Smooth muscle cell (in vitro differentiated cells): ENCODE measurements at regions not wholly inside any gene's neighbourhood (a gene's known extent, or its start where the extent isn't known, plus 50 kb on each side); places are given as distances from the start of the nearest gene placed in this dataset.

Source experiments
- DNase-seq: peaks from one replicate; lab custom pipeline; 2025; ENCODE audit not compliant: unreplicated experiment; lab: John Stamatoyannopoulos, UW
- H2AFZ ChIP-seq: fragments of 200-600 bp; sonication (generic); 2 replicates; pipeline ENCODE4 v1.6.0; 2016; ENCODE audit warnings: antibody characterized with exemption, low read depth, mild to moderate bottlenecking
- H3F3A ChIP-seq: fragments of 200-600 bp; sonication (generic); 2 replicates; pipeline ENCODE4 v1.6.0; 2017; ENCODE audit warnings: antibody characterized with exemption, low read depth
- H3K27ac ChIP-seq: fragments of 200-600 bp; sonication (generic); 2 replicates; pipeline ENCODE4 v1.5.1; 2016; ENCODE audit warnings: low read depth, mild to moderate bottlenecking
- H3K27me3 ChIP-seq: fragments of 200-600 bp; sonication (generic); 2 replicates; pipeline ENCODE4 v1.6.1; 2016; ENCODE audit warnings: low read depth, mild to moderate bottlenecking
- H3K36me3 ChIP-seq: fragments of 200-600 bp; sonication (generic); 2 replicates; pipeline ENCODE4 v1.5.1; 2016; ENCODE audit warnings: low read depth
- H3K4me1 ChIP-seq: fragments of 200-600 bp; sonication (generic); 2 replicates; pipeline ENCODE4 v1.5.1; 2016; ENCODE audit warnings: low read depth
- H3K4me2 ChIP-seq: fragments of 200-600 bp; sonication (generic); 2 replicates; pipeline ENCODE4 v1.6.0; 2016; ENCODE audit warnings: mild to moderate bottlenecking
- H3K4me3 ChIP-seq: fragments of 200-600 bp; sonication (generic); 2 replicates; pipeline ENCODE4 v1.5.1; 2016; ENCODE audit warnings: mild to moderate bottlenecking
- H3K79me2 ChIP-seq: fragments of 200-600 bp; sonication (generic); 2 replicates; pipeline ENCODE4 v1.6.0; 2016; ENCODE audit warnings: low read depth, mild to moderate bottlenecking
- H3K9ac ChIP-seq: fragments of 200-600 bp; sonication (generic); 2 replicates; pipeline ENCODE4 v1.6.0; 2016; ENCODE audit warnings: low read depth
- H3K9me3 ChIP-seq: fragments of 200-600 bp; sonication (generic); replicated peaks from 2 replicates; pipeline ENCODE4 v1.5.1; 2016; ENCODE audit warnings: low read depth
- H4K20me1 ChIP-seq: fragments of 200-600 bp; sonication (generic); 2 replicates; pipeline ENCODE4 v1.6.0; 2016; ENCODE audit warnings: low read depth
- WGBS: methylation state at CpG from one replicate; pipeline ENCODE4 v1.1.7; 2016; ENCODE audit warnings: low lambda C conversion rate; 5-methylcytosine and 5-hydroxymethylcytosine counted together
- TF ChIP-seq, protein P1 (sequence below): fragments of 200-600 bp; sonication (generic); IDR thresholded peaks from 2 replicates; pipeline ENCODE4 v1.5.1; 2017; ENCODE audit warnings: borderline replicate concordance, mild to moderate bottlenecking, antibody characterized with exemption; ENCODE audit not compliant: insufficient read depth, poor library complexity, severe bottlenecking

DNA sequence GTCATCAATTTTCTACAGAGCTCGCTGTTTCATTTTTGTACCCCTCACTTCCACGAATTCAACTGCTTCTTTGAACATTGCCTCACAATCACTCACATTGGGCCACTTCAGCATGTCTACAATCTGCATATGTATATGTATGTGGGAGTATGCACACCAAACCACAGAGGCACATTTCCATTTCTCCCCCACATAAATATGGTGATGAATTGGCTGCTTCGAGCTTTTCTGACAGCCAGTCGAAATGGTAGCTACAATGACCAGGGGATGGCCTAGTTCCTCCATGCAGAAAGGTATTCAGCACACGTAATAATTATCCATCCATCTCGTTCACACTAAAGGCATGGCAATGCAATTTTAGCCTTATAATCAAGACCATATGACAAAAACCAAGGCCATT, 229.6 kb upstream of the ESRRG start:
- TF ChIP-seq, protein P1, sequence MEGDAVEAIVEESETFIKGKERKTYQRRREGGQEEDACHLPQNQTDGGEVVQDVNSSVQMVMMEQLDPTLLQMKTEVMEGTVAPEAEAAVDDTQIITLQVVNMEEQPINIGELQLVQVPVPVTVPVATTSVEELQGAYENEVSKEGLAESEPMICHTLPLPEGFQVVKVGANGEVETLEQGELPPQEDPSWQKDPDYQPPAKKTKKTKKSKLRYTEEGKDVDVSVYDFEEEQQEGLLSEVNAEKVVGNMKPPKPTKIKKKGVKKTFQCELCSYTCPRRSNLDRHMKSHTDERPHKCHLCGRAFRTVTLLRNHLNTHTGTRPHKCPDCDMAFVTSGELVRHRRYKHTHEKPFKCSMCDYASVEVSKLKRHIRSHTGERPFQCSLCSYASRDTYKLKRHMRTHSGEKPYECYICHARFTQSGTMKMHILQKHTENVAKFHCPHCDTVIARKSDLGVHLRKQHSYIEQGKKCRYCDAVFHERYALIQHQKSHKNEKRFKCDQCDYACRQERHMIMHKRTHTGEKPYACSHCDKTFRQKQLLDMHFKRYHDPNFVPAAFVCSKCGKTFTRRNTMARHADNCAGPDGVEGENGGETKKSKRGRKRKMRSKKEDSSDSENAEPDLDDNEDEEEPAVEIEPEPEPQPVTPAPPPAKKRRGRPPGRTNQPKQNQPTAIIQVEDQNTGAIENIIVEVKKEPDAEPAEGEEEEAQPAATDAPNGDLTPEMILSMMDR = no peak
- no peaks in the 10 kb centered on the region for H4K20me1 ChIP-seq
- no peak overlapping the region for H3K9ac ChIP-seq
- no peak overlapping the region for H3K4me2 ChIP-seq
- no peaks in the 10 kb centered on the region for H3F3A ChIP-seq
- no peak overlapping the region for H3K27ac ChIP-seq
- no peaks in the 10 kb centered on the region for H3K36me3 ChIP-seq
- H3K4me1 ChIP-seq = no peaks in the 10 kb centered on the region
- no peaks in the 10 kb centered on the region for H3K79me2 ChIP-seq
- 84% methylated on average over 6 of the region's 6 CpGs for WGBS
- DNase-seq = no peak
- no peak overlapping the region for H2AFZ ChIP-seq
- H3K4me3 ChIP-seq = no peak overlapping the region
- H3K9me3 ChIP-seq = no peaks in the 10 kb centered on the region
- H3K27me3 ChIP-seq = no peaks in the 10 kb centered on the region

DNA sequence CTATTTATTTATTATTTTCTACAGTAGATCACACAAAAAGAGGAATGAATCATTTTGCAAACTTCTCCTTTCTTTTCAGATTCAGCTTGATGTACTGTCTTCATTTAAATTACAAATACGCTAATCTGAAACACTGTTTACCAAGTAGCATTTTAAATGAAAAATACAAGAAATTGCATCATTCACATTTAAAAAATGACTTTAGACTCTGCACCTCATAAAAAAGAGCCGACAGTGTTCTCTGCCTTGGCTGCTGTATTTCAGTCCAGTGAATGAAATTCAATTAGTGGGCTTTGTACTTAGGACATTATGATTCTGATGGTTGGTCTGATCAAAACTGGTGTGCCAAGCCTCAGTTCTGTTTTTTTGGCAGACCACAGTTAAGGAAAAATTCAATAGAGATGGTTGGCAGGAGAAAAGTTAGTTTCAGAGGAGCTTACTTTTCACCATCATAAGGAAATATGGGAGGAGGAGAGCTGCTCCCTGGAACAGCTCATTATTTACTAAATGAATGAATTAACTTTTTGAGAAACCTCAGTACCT, 222.4 kb upstream of the ESRRG start:
- Histone ChIP-seq H3K4me3 (no peak overlapping the region), H3F3A (no peaks in the 10 kb centered on the region), H3K79me2 (no peaks in the 10 kb centered on the region), H3K4me2 (no peak overlapping the region), H4K20me1 (no peaks in the 10 kb centered on the region), H3K9me3 (no peaks in the 10 kb centered on the region), H3K4me1 (peaks cover 10% of the 10 kb centered on the region), H3K36me3 (no peaks in the 10 kb centered on the region), H3K27me3 (no peaks in the 10 kb centered on the region), H3K9ac (no peak overlapping the region), H2AFZ (no peak overlapping the region), H3K27ac (no peak overlapping the region)
- 80% methylated on average over 2 of the region's 2 CpGs for WGBS
- no peak for DNase-seq
- TF ChIP-seq, protein P1 = no peak

DNA sequence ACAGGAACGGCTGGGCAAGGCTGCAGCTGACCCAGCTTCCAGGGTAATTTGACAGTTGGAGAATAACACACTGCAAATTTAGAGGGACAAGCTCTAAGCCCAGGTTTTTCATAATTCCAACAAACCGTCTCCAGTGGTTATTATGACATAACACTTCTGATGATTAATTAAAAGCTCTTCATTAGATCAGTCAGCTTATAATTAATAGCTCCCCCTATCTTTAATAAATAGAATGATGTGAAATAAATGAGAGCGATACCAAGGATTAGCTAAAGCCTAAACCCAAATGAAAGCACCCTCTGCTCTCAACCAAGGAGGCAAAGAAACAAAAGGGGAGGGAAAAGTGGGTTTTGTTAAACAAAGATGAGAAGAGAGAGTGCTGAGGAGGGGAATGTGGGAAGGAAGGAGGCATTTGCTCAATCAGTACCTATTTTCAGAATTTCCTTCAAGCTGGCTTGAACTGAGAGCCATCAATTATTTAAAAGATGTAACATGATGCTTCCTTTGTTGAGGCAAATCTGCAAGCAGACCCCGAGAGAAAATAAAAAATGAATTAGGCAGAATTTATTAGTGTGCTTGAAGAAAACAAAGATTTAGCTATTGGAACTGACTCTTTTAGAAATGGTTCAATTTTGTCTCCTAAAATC, 221.8 kb upstream of the ESRRG start:
- no peaks in the 10 kb centered on the region for H3K27me3 ChIP-seq
- TF ChIP-seq, protein P1 = no peak
- H3K36me3 ChIP-seq = no peaks in the 10 kb centered on the region
- peaks cover 10% of the 10 kb centered on the region for H3K4me1 ChIP-seq
- no peaks in the 10 kb centered on the region for H3K9me3 ChIP-seq
- no peaks in the 10 kb centered on the region for H3F3A ChIP-seq
- H3K79me2 ChIP-seq = no peaks in the 10 kb centered on the region
- DNase-seq = no peak
- H3K27ac ChIP-seq = no peak overlapping the region
- no peak overlapping the region for H3K9ac ChIP-seq
- H3K4me2 ChIP-seq = no peak overlapping the region
- H2AFZ ChIP-seq = no peak overlapping the region
- H4K20me1 ChIP-seq = no peaks in the 10 kb centered on the region
- 64% methylated on average over 4 of the region's 4 CpGs for WGBS
- H3K4me3 ChIP-seq = no peak overlapping the region

DNA sequence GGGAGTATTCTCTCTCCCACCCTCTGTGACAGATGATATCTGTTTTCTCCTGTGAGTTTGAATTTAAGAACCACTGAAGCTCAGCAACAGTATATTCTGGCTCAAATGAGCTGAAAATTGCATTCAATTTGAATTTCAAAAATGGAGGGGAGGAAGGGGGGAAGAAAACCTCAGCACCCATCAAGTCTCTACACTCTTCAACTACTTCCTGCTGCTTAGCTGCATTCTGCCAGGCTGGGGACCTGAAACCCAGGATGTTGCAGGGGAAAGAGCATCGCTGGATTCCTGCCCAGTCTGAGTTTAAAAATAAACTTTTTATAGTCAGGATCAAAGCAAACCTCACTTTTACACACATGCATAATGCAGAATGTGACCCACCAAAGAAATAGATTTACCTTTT, 214.3 kb upstream of the ESRRG start:
- no peaks in the 10 kb centered on the region for H3K9me3 ChIP-seq
- peaks cover 24% of the 10 kb centered on the region for H3K27me3 ChIP-seq
- no peak overlapping the region for H3K27ac ChIP-seq
- DNase-seq = no peak
- no peaks in the 10 kb centered on the region for H3F3A ChIP-seq
- H3K4me3 ChIP-seq = no peak overlapping the region
- no peaks in the 10 kb centered on the region for H3K79me2 ChIP-seq
- no peaks in the 10 kb centered on the region for H3K4me1 ChIP-seq
- no peak overlapping the region for H3K9ac ChIP-seq
- H2AFZ ChIP-seq = no peak overlapping the region
- TF ChIP-seq, protein P1 = no peak
- no peak overlapping the region for H3K4me2 ChIP-seq
- H4K20me1 ChIP-seq = no peaks in the 10 kb centered on the region
- WGBS = 28% methylated on average over 1 of the region's 1 CpG
- H3K36me3 ChIP-seq = no peaks in the 10 kb centered on the region
